Hepatocyte (in vitro differentiated cells): ENCODE measurements at regions not wholly inside any gene's neighbourhood (a gene's known extent, or its start where the extent isn't known, plus 50 kb on each side); places are given as distances from the start of the nearest gene placed in this dataset.

Experiments used
- CTCF ChIP-seq: fragments of 200-600 bp; sonication (generic); IDR thresholded peaks from 2 replicates; pipeline ENCODE4 v1.5.1; 2016; ENCODE audit warnings: antibody characterized with exemption, mild to moderate bottlenecking; ENCODE audit not compliant: poor library complexity
- EZH2 ChIP-seq: fragments of 200-600 bp; sonication (generic); IDR thresholded peaks from 2 replicates; pipeline ENCODE4 v1.6.1; 2016; ENCODE audit warnings: antibody characterized with exemption, mild to moderate bottlenecking, borderline replicate concordance
- EZH2phosphoT487 ChIP-seq: fragments of 200-600 bp; sonication (generic); IDR thresholded peaks from one replicate; pipeline ENCODE4 v1.6.1; 2018; ENCODE audit warnings: antibody characterized with exemption, mild to moderate bottlenecking, low read depth, moderate library complexity; ENCODE audit not compliant: unreplicated experiment, severe bottlenecking

- TF ChIP-seq CTCF (no peak), EZH2phosphoT487 (no peak), EZH2 (no peak)
Observed at GRCh38 chrY:11334151-11334550, 1366.9 kb upstream of the USP9Y start.
